ENCODE measurements at regions not wholly inside any gene's neighbourhood (a gene's known extent, or its start where the extent isn't known, plus 50 kb on each side); places are given as distances from the start of the nearest gene placed in this dataset.

DNA sequence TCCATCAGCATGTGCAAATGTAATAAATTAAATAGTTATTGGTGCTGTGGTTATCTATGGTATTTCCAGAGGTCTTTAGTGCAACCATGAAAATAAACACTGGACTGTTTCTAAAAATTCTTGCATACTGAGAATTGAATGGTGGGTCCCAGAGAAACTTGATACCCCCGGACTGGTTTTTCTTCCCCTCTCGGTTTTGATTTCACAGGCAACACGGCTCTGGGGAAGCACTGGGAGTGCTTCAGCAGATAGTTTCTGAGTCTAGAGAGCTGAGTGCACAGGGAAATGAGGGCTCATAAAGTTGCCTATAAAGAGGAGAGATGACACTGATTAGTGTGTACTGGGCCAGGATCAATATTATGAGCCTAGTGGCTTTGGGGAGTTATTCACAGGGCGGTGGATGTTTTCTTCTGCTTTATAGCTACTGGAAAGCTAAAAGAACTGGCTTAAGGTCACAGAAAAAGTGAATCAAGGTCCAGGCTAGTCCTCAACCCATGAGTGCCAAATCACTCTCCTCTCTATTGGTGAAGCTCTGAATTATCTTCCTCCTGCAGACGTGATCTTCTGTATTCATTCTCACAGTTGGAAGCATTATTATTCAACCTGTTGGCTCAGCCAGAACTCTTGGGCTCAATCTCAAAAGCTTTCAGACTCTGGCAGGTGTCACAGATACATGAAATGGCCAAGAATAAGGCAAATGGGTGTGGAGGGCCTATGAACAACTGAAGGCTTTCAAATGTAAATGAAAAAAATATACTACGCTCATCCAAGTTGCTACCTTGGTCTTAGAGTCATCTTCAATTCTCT lies 170.2 kb upstream of the HMHB1 start:
- TF ChIP-seq, protein P1, sequence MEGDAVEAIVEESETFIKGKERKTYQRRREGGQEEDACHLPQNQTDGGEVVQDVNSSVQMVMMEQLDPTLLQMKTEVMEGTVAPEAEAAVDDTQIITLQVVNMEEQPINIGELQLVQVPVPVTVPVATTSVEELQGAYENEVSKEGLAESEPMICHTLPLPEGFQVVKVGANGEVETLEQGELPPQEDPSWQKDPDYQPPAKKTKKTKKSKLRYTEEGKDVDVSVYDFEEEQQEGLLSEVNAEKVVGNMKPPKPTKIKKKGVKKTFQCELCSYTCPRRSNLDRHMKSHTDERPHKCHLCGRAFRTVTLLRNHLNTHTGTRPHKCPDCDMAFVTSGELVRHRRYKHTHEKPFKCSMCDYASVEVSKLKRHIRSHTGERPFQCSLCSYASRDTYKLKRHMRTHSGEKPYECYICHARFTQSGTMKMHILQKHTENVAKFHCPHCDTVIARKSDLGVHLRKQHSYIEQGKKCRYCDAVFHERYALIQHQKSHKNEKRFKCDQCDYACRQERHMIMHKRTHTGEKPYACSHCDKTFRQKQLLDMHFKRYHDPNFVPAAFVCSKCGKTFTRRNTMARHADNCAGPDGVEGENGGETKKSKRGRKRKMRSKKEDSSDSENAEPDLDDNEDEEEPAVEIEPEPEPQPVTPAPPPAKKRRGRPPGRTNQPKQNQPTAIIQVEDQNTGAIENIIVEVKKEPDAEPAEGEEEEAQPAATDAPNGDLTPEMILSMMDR (IDR thresholded peaks at IDR 0.05 in 8 of 11, conservative IDR thresholded peaks at IDR 0.05 in 3 of 11) = no peak
- no peak for TF ChIP-seq POLR2A (IDR thresholded peaks at IDR 0.05)
- no peak for TF ChIP-seq POLR2AphosphoS5 (IDR thresholded peaks at IDR 0.05)

Data from spleen (tissue), 7 donors.